ENCODE measurements at regions not wholly inside any gene's neighbourhood (a gene's known extent, or its start where the extent isn't known, plus 50 kb on each side); places are given as distances from the start of the nearest gene placed in this dataset.

GRCh38 chr17:77610518-77610893 lies 348.0 kb upstream of the TNRC6C start:
- H2AFZ ChIP-seq (ENCODE audit: low read length) = no peak overlapping the region
- H3K4me1 ChIP-seq (ENCODE audit: control insufficient read depth, extremely low read depth, insufficient read depth, low read length) = no peaks in the 10 kb centered on the region
- no peak for DNase-seq (ENCODE audit: low read depth in 2 of 2)
- TF ChIP-seq CTCF (conservative IDR thresholded peaks at IDR 0.05 in 1 of 2, IDR thresholded peaks at IDR 0.05 in 1 of 2; ENCODE audit: low read depth in 1 of 2, low read length in 2 of 2) = no peak
- TF ChIP-seq EZH2 (IDR thresholded peaks at IDR 0.05; ENCODE audit: low read length, missing control alignments) = no peak
- H4K20me1 ChIP-seq (ENCODE audit: control insufficient read depth, extremely low read depth, insufficient read depth, low read length) = no peaks in the 10 kb centered on the region
- no peaks in the 10 kb centered on the region for H3K27me3 ChIP-seq (ENCODE audit: control insufficient read depth, insufficient read depth, low read length)
- H3K9me3 ChIP-seq (ENCODE audit: control insufficient read depth, insufficient read depth, low read depth, low read length) = no peaks in the 10 kb centered on the region
- no peaks in the 10 kb centered on the region for H3K36me3 ChIP-seq (ENCODE audit: control insufficient read depth, insufficient read depth, low read length)
- H3K9ac ChIP-seq (ENCODE audit: insufficient read depth, low read length) = no peak overlapping the region
- no peak overlapping the region for H3K27ac ChIP-seq (ENCODE audit: insufficient read depth, low read length)
- no peaks in the 10 kb centered on the region for H3K79me2 ChIP-seq (ENCODE audit: control insufficient read depth, insufficient read depth, low read length)
- no peak overlapping the region for H3K4me3 ChIP-seq (replicated peaks in 1 of 4; ENCODE audit: control extremely low read depth in 1 of 4, insufficient read depth in 1 of 4, low read depth in 3 of 4, low read length in 4 of 4)
- no peak overlapping the region for H3K4me2 ChIP-seq (ENCODE audit: extremely low read depth, insufficient read depth, low read length)

- Histone ChIP-seq H3K36me3 (ENCODE audit: control insufficient read depth, insufficient read depth, low read length) (no peaks in the 10 kb centered on the region), H2AFZ (ENCODE audit: low read length) (no peak overlapping the region), H3K27me3 (ENCODE audit: control insufficient read depth, insufficient read depth, low read length) (no peaks in the 10 kb centered on the region), H3K9ac (ENCODE audit: insufficient read depth, low read length) (no peak overlapping the region), H3K4me1 (ENCODE audit: control insufficient read depth, extremely low read depth, insufficient read depth, low read length) (no peaks in the 10 kb centered on the region), H3K4me3 (replicated peaks in 1 of 4; ENCODE audit: control extremely low read depth in 1 of 4, insufficient read depth in 1 of 4, low read depth in 3 of 4, low read length in 4 of 4) (no peak overlapping the region), H3K9me3 (ENCODE audit: control insufficient read depth, insufficient read depth, low read depth, low read length) (no peaks in the 10 kb centered on the region), H3K79me2 (ENCODE audit: control insufficient read depth, insufficient read depth, low read length) (no peaks in the 10 kb centered on the region), H4K20me1 (ENCODE audit: control insufficient read depth, extremely low read depth, insufficient read depth, low read length) (no peaks in the 10 kb centered on the region), H3K4me2 (ENCODE audit: extremely low read depth, insufficient read depth, low read length) (no peak overlapping the region), H3K27ac (ENCODE audit: insufficient read depth, low read length) (no peak overlapping the region)
- TF ChIP-seq EZH2 (IDR thresholded peaks at IDR 0.05; ENCODE audit: low read length, missing control alignments) (no peak), CTCF (conservative IDR thresholded peaks at IDR 0.05 in 1 of 2, IDR thresholded peaks at IDR 0.05 in 1 of 2; ENCODE audit: low read depth in 1 of 2, low read length in 2 of 2) (no peak)
- peak in 1 of 2 donors; percentile 17 for DNase-seq (ENCODE audit: low read depth in 2 of 2)
These were observed 347.5 kb upstream of the TNRC6C start for GRCh38 chr17:77610972-77611521.

- Histone ChIP-seq H3K79me2 (ENCODE audit: control insufficient read depth, insufficient read depth, low read length) (no peaks in the 10 kb centered on the region), H3K4me3 (replicated peaks in 1 of 4; ENCODE audit: control extremely low read depth in 1 of 4, insufficient read depth in 1 of 4, low read depth in 3 of 4, low read length in 4 of 4) (no peak overlapping the region), H3K4me1 (ENCODE audit: control insufficient read depth, extremely low read depth, insufficient read depth, low read length) (no peaks in the 10 kb centered on the region), H3K4me2 (ENCODE audit: extremely low read depth, insufficient read depth, low read length) (no peak overlapping the region), H3K27ac (ENCODE audit: insufficient read depth, low read length) (no peak overlapping the region), H3K9ac (ENCODE audit: insufficient read depth, low read length) (no peak overlapping the region), H4K20me1 (ENCODE audit: control insufficient read depth, extremely low read depth, insufficient read depth, low read length) (no peaks in the 10 kb centered on the region), H3K9me3 (ENCODE audit: control insufficient read depth, insufficient read depth, low read depth, low read length) (no peaks in the 10 kb centered on the region), H3K36me3 (ENCODE audit: control insufficient read depth, insufficient read depth, low read length) (no peaks in the 10 kb centered on the region), H2AFZ (ENCODE audit: low read length) (no peak overlapping the region), H3K27me3 (ENCODE audit: control insufficient read depth, insufficient read depth, low read length) (no peaks in the 10 kb centered on the region)
- TF ChIP-seq EZH2 (IDR thresholded peaks at IDR 0.05; ENCODE audit: low read length, missing control alignments) (no peak), CTCF (conservative IDR thresholded peaks at IDR 0.05 in 1 of 2, IDR thresholded peaks at IDR 0.05 in 1 of 2; ENCODE audit: low read depth in 1 of 2, low read length in 2 of 2) (no peak)
- DNase-seq (ENCODE audit: low read depth in 2 of 2) = no peak
These were observed 346.6 kb upstream of the TNRC6C start for GRCh38 chr17:77611791-77612502.
